ENCODE measurements at regions not wholly inside any gene's neighbourhood (a gene's known extent, or its start where the extent isn't known, plus 50 kb on each side); places are given as distances from the start of the nearest gene placed in this dataset.
"Not testable (repeated sequence)": the region's sequence is repeated elsewhere in the genome, so short reads cannot be mapped to it uniquely, and the experiment has no call there.

GRCh38 chr16:59864981-59865666, 1131.0 kb upstream of the GOT2 start:
- DNase-seq (ENCODE audit: low read depth), result no peak

- DNase-seq (ENCODE audit: low read depth), result no peak
These were observed 1125.7 kb upstream of the GOT2 start for GRCh38 chr16:59859676-59860402.

GRCh38 chr16:59854846-59855439, 1120.8 kb upstream of the GOT2 start:
- no peak for DNase-seq (ENCODE audit: low read depth)

GRCh38 chr16:59849716-59850115, 1115.6 kb upstream of the GOT2 start:
- no peak for DNase-seq (ENCODE audit: low read depth)

- DNase-seq (ENCODE audit: low read depth), result no peak
These were observed 1114.2 kb upstream of the GOT2 start for GRCh38 chr16:59848296-59848695.

GRCh38 chr16:59840169-59840568, 1106.1 kb upstream of the GOT2 start:
- no peak for DNase-seq (ENCODE audit: low read depth)

GRCh38 chr16:59826767-59827166, 1092.7 kb upstream of the GOT2 start:
- DNase-seq (ENCODE audit: low read depth), result no peak

GRCh38 chr16:59809488-59809887, 1075.4 kb upstream of the GOT2 start:
- DNase-seq (ENCODE audit: low read depth), result not testable (repeated sequence)

- peak; percentile 22 for DNase-seq (ENCODE audit: low read depth)
These were observed 1049.1 kb upstream of the GOT2 start for GRCh38 chr16:59783191-59783590.

GRCh38 chr16:59773330-59773729, 1039.2 kb upstream of the GOT2 start:
- no peak for DNase-seq (ENCODE audit: low read depth)

GRCh38 chr16:59759296-59759695, 1025.2 kb upstream of the GOT2 start:
- no peak for DNase-seq (ENCODE audit: low read depth)

- DNase-seq (ENCODE audit: low read depth), result no peak
These were observed 1024.7 kb upstream of the GOT2 start for GRCh38 chr16:59758848-59759247.

GRCh38 chr16:59754854-59755253, 1020.7 kb upstream of the GOT2 start:
- no peak for DNase-seq (ENCODE audit: low read depth)

GRCh38 chr16:59749662-59750336, 1015.7 kb upstream of the GOT2 start:
- DNase-seq (ENCODE audit: low read depth), result no peak

- no peak for DNase-seq (ENCODE audit: low read depth)
These were observed 1014.4 kb upstream of the GOT2 start for GRCh38 chr16:59748531-59748930.

- no peak for DNase-seq (ENCODE audit: low read depth)
These were observed 1009.4 kb upstream of the GOT2 start for GRCh38 chr16:59743504-59743903.

- DNase-seq (ENCODE audit: low read depth), result no peak
These were observed 1006.7 kb upstream of the GOT2 start for GRCh38 chr16:59740858-59741257.

- DNase-seq (ENCODE audit: low read depth), result no peak
These were observed 1003.2 kb upstream of the GOT2 start for GRCh38 chr16:59737274-59737673.

- no peak for DNase-seq (ENCODE audit: low read depth)
These were observed 999.2 kb upstream of the GOT2 start for GRCh38 chr16:59733321-59733720.

GRCh38 chr16:59729613-59730012, 995.5 kb upstream of the GOT2 start:
- no peak for DNase-seq (ENCODE audit: low read depth)

GRCh38 chr16:59719121-59719520, 985.0 kb upstream of the GOT2 start:
- no peak for DNase-seq (ENCODE audit: low read depth)

- DNase-seq (ENCODE audit: low read depth), result no peak
These were observed 973.5 kb upstream of the GOT2 start for GRCh38 chr16:59707436-59708226.
